ENCODE measurements at regions not wholly inside any gene's neighbourhood (a gene's known extent, or its start where the extent isn't known, plus 50 kb on each side); places are given as distances from the start of the nearest gene placed in this dataset.
A peak's percentile ranks its signal among the peaks of the same experiment; 100 is the strongest.

- TF ChIP-seq, protein P1, sequence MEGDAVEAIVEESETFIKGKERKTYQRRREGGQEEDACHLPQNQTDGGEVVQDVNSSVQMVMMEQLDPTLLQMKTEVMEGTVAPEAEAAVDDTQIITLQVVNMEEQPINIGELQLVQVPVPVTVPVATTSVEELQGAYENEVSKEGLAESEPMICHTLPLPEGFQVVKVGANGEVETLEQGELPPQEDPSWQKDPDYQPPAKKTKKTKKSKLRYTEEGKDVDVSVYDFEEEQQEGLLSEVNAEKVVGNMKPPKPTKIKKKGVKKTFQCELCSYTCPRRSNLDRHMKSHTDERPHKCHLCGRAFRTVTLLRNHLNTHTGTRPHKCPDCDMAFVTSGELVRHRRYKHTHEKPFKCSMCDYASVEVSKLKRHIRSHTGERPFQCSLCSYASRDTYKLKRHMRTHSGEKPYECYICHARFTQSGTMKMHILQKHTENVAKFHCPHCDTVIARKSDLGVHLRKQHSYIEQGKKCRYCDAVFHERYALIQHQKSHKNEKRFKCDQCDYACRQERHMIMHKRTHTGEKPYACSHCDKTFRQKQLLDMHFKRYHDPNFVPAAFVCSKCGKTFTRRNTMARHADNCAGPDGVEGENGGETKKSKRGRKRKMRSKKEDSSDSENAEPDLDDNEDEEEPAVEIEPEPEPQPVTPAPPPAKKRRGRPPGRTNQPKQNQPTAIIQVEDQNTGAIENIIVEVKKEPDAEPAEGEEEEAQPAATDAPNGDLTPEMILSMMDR (IDR thresholded peaks at IDR 0.05 in 2 of 3, conservative IDR thresholded peaks at IDR 0.05 in 1 of 3; ENCODE audit: control insufficient read depth in 2 of 3, extremely low read depth in 1 of 3, insufficient read depth in 1 of 3, low read depth in 3 of 3, low read length in 3 of 3) = peak in 1 of 3 experiments; percentile 17; a peak in 2 of 6 replicates
- TF ChIP-seq RAD21 (IDR thresholded peaks at IDR 0.05; ENCODE audit: insufficient read depth, low read depth, low read length) (0 out of 2 replicates have a peak, but pooled peaks have one; percentile 13), SPI1 (IDR thresholded peaks at IDR 0.05; ENCODE audit: borderline replicate concordance, insufficient read depth, low read depth, low read length) (no peak), SKIL (IDR thresholded peaks at IDR 0.05; ENCODE audit: low read depth, poor library complexity, severe bottlenecking) (no peak), BHLHE40 (IDR thresholded peaks at IDR 0.05; ENCODE audit: borderline replicate concordance in 1 of 2, low read depth in 2 of 2, low read length in 1 of 2) (no peak)
Measured at GRCh38 chr3:43926055-43926454, 235.3 kb downstream of the ABHD5 start (continued).

DNA sequence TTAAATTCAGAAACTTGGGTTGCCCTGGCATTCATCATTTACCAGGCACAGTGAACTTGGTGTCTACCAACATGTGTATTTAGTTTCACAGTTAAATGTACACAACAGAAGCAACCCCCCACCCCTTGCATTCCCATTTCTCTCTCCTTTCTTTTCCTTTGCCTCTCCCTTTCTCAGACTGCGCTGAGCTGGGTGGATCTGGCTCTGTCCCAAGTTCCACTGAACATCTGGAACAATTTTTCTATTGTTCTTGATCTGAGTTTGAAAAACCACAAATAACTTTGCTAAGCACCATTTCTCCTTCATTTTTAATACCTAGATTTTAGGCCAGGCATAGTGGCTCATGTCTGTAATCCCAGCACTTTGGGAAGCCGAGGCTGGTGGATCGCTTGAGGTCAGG lies 242.2 kb downstream of the ABHD5 start:
- no peak overlapping the region for H3K4me3 ChIP-seq
- intact Hi-C loops (cut with micrococcal nuclease; ENCODE audit: unreplicated experiment) = no loop called here
- no peak overlapping the region for H2AFZ ChIP-seq (ENCODE audit: control insufficient read depth, low read depth, low read length)
- no peaks in the 10 kb centered on the region; the same call in 2 of the 3 replicates for H3K9me3 ChIP-seq (replicated peaks; ENCODE audit: control insufficient read depth, insufficient read depth, low read length)
- H3K4me1 ChIP-seq (ENCODE audit: control insufficient read depth, insufficient read depth, low read length) = no peaks in the 10 kb centered on the region
- H3K27ac ChIP-seq (ENCODE audit: control insufficient read depth, insufficient read depth) = no peak overlapping the region
- H4K20me1 ChIP-seq (ENCODE audit: control insufficient read depth, insufficient read depth) = no peaks in the 10 kb centered on the region
- no TSS peak for BruUV-seq (replicated peaks)
- H3K4me2 ChIP-seq (ENCODE audit: control insufficient read depth, insufficient read depth) = no peak overlapping the region
- ChIA-PET RAD21 (ENCODE audit: unreplicated experiment) (no interaction called here), POLR2A (no interaction called here), SMC1A (ENCODE audit: uncharacterized antibody, unreplicated experiment) (interaction anchor here (1.0 kb wide), 1 partner anchor 25 kb away, joined by 3 read pairs; no protein-coding TSS in a partner anchor), CTCF (no interaction called here)
- no peak overlapping the region for H3K9ac ChIP-seq (ENCODE audit: control insufficient read depth, insufficient read depth, low read length)
- no peak for TF ChIP-seq MEF2A (IDR thresholded peaks at IDR 0.05; ENCODE audit: insufficient read depth, low read depth, low read length)
- TF ChIP-seq CREM (IDR thresholded peaks at IDR 0.05; ENCODE audit: low read depth) = no peak
- TF ChIP-seq POLR2A (IDR thresholded peaks at IDR 0.05; ENCODE audit: low read depth, low read length) = no peak
- no peak for TF ChIP-seq CHD4 (IDR thresholded peaks at IDR 0.05)
- no peak for TF ChIP-seq SUPT20H (IDR thresholded peaks at IDR 0.05; ENCODE audit: borderline replicate concordance, control insufficient read depth, low read depth, low read length)
- no peak for TF ChIP-seq SUZ12 (IDR thresholded peaks at IDR 0.05; ENCODE audit: unreplicated experiment)
- TF ChIP-seq CBX3 (IDR thresholded peaks at IDR 0.05; ENCODE audit: borderline replicate concordance, low read depth) = no peak
- no peak for TF ChIP-seq RAD21 (IDR thresholded peaks at IDR 0.05; ENCODE audit: insufficient read depth, low read depth, low read length)
- FAIRE-seq (no peak), ATAC-seq (no peak), DNase-seq (ENCODE audit: low read depth, low spot score) (no peak)
- in situ Hi-C loops (cut with MboI) = no loop called here
- no peaks in the 10 kb centered on the region for H3K79me2 ChIP-seq (ENCODE audit: control insufficient read depth, insufficient read depth, low read length)
- WGBS (ENCODE audit: insufficient coverage, insufficient replicate concordance, low lambda C conversion rate, missing lambda C conversion rate) = 33% methylated on average over 3 of the region's 3 CpGs
- no peaks in the 10 kb centered on the region for H3K27me3 ChIP-seq (replicated peaks in 1 of 2; ENCODE audit: control insufficient read depth in 2 of 2, insufficient read depth in 2 of 2, low read length in 1 of 2)
- H3K36me3 ChIP-seq (ENCODE audit: control insufficient read depth in 2 of 2, insufficient read depth in 2 of 2, low read length in 1 of 2) = no peaks in the 10 kb centered on the region
